BJ (cell line): ENCODE measurements at regions not wholly inside any gene's neighbourhood (a gene's known extent, or its start where the extent isn't known, plus 50 kb on each side); places are given as distances from the start of the nearest gene placed in this dataset.

Experiments used
- CTCF ChIA-PET: fragments of 350-600 bp; formaldehyde crosslinking; extraction: SDS; loops from one replicate; lab custom pipeline; 2021; ENCODE audit warnings: antibody characterized with exemption, inconsistent platforms; lab: Yijun Ruan, JAX
- POLR2A ChIA-PET: fragments of 300-600 bp; sonication (Branson Sonifier 250); formaldehyde crosslinking; extraction: SDS; loops from one replicate; lab custom pipeline; 2021; ENCODE audit warnings: antibody characterized with exemption; lab: Charles Lee
- DNase-seq: peaks from one replicate; pipeline ENCODE4 v3.0.0-alpha.2; 2011; ENCODE audit warnings: low read depth
- H3K27me3 ChIP-seq: 2 replicates; pipeline ENCODE4 v1.6.0; 2011; ENCODE audit warnings: low read length; ENCODE audit not compliant: control insufficient read depth, insufficient read depth
- H3K36me3 ChIP-seq: 2 replicates; pipeline ENCODE4 v1.5.1; 2011; ENCODE audit warnings: low read length; ENCODE audit not compliant: control insufficient read depth, insufficient read depth
- H3K4me3 ChIP-seq: 2 replicates; pipeline ENCODE4 v1.5.1; 2011; ENCODE audit warnings: low read depth, mild to moderate bottlenecking, control low read depth, low read length
- TF ChIP-seq, protein P1 (sequence below): IDR thresholded peaks from 2 replicates; pipeline ENCODE4 v1.5.1; 2011; ENCODE audit warnings: low read depth, mild to moderate bottlenecking, control low read depth, inconsistent platforms, low read length, moderate library complexity; ENCODE audit not compliant: insufficient read depth

DNA sequence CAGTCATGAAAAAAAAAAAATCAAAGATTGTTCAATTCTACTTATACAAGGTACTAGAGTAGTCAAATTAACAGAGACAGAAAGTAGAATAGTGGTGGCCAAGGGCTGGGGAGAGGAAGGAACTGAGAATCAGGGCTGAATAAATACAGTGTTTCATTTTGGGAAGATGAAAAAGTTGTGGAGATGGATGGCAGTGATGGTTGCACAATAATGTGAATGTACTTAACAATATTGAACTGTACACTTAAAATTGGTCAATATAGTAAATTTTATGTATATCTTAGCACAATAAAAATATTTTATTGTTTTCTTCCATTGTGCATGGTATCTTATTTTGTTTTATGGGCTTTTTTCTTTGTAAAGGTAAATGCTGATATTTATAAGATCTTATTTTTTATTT is 262.2 kb upstream of the AGTR1 start:
- DNase-seq = no peak
- TF ChIP-seq, protein P1, sequence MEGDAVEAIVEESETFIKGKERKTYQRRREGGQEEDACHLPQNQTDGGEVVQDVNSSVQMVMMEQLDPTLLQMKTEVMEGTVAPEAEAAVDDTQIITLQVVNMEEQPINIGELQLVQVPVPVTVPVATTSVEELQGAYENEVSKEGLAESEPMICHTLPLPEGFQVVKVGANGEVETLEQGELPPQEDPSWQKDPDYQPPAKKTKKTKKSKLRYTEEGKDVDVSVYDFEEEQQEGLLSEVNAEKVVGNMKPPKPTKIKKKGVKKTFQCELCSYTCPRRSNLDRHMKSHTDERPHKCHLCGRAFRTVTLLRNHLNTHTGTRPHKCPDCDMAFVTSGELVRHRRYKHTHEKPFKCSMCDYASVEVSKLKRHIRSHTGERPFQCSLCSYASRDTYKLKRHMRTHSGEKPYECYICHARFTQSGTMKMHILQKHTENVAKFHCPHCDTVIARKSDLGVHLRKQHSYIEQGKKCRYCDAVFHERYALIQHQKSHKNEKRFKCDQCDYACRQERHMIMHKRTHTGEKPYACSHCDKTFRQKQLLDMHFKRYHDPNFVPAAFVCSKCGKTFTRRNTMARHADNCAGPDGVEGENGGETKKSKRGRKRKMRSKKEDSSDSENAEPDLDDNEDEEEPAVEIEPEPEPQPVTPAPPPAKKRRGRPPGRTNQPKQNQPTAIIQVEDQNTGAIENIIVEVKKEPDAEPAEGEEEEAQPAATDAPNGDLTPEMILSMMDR = no peak
- no peak overlapping the region for H3K4me3 ChIP-seq
- no peaks in the 10 kb centered on the region for H3K27me3 ChIP-seq
- ChIA-PET POLR2A (no interaction called here), CTCF (no interaction called here)
- no peaks in the 10 kb centered on the region for H3K36me3 ChIP-seq

DNA sequence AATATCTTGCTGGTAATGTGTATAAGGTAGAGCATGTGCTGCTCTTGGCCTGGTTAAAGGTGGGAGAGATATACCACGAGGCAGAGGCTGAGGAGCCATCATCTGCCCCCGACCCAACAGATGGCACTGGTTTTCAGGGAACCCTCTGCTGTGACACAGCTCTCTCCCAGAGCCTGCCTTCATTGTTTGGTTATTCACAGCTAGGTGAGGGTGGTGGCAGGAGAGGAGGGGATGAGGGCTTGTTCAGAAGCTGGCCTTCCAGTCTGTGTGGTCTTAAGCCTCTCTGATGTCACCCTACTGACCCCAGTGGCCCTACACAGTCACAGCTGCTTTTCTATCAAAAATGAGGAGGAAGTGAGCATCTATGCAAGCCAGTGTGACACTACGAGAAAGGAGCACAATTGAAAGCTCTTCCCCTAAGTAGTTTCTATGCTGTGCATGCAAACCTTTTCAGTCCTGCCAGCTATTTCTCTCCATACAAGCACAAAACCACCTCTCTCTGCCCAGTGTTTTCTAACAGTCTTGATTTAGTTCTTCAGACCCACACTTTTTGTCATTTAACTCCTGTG is 258.4 kb upstream of the AGTR1 start:
- no peaks in the 10 kb centered on the region for H3K27me3 ChIP-seq
- CTCF ChIA-PET = no interaction called here
- H3K4me3 ChIP-seq = no peak overlapping the region
- TF ChIP-seq, protein P1 = no peak
- DNase-seq = no peak
- POLR2A ChIA-PET = no interaction called here
- no peaks in the 10 kb centered on the region for H3K36me3 ChIP-seq

DNA sequence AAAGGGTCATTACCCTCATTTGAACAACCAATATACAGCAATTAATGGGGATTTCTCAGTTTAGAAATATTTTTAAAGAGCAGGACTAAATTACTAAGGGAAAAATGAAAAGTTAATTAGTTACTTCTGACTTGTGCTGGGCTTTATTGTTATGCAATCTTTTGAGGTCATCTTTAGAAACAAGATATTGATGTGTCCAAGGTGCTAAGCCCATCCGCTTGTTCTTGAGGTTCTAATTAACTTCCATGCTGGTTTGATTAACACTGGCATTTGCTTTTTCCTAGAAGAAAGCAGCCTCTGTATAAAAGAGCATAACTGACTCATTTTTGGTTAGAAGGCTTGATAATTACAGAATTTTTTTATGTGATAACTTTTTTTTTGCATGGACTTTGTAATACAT is 256.5 kb upstream of the AGTR1 start:
- no peak for DNase-seq
- CTCF ChIA-PET = no interaction called here
- Histone ChIP-seq H3K4me3 (no peak overlapping the region), H3K27me3 (no peaks in the 10 kb centered on the region), H3K36me3 (no peaks in the 10 kb centered on the region)
- TF ChIP-seq, protein P1 = no peak
- POLR2A ChIA-PET = no interaction called here

DNA sequence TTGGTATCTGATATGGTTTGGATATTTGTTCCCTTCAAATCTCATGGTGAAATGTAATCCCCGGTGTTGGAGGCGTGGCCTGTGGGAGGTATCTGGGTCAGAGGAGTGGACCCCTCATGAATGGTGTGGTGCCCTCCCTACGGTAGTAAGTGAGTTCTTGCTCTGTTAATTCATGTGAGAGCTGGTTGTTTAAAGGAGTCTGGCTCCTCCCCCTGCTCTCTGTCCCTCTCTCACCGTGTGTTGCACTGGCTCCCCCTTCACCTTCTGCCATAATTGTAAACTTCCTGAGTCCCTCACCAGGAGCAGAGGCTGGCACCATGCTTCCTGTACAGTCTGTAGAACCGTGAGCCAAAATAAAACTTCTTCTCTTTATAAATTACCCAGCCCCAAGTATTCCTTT is 246.9 kb upstream of the AGTR1 start:
- H3K36me3 ChIP-seq = no peaks in the 10 kb centered on the region
- TF ChIP-seq, protein P1 = no peak
- H3K27me3 ChIP-seq = no peaks in the 10 kb centered on the region
- no peak for DNase-seq
- CTCF ChIA-PET = no interaction called here
- no peak overlapping the region for H3K4me3 ChIP-seq
- POLR2A ChIA-PET = no interaction called here

DNA sequence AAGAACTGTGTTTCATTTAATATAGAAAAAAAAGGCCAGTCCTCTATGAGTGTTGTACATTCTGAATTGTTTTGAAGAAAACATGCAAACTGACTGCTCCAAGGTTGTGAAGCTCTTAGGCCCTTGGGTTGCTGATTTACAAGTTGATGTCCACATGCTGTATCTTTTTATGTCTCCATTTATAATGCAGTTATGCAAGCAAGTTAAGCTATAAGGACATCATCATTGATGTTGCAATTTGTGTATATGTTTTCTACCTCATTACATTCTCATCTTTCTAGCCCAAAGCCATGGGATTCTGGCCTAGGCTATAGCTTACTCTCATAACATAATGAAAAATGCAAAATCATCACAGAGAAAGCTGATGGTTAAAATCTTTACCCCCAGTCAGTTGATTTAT is 245.7 kb upstream of the AGTR1 start:
- TF ChIP-seq, protein P1 = no peak
- no peak for DNase-seq
- H3K36me3 ChIP-seq = no peaks in the 10 kb centered on the region
- H3K4me3 ChIP-seq = no peak overlapping the region
- POLR2A ChIA-PET = no interaction called here
- CTCF ChIA-PET = no interaction called here
- H3K27me3 ChIP-seq = no peaks in the 10 kb centered on the region
